A673 (cell line): ENCODE measurements at regions not wholly inside any gene's neighbourhood (a gene's known extent, or its start where the extent isn't known, plus 50 kb on each side); places are given as distances from the start of the nearest gene placed in this dataset.

Experiments used
- BruUV-seq: library from RNA; stranded (reverse); fragments of 400-500 nt; replicated peaks from 2 replicates; lab custom pipeline; 2021; lab: Mats Ljungman, UMichigan
- CTCF ChIA-PET: fragments of 300-600 bp; sonication (Branson Sonifier 250); formaldehyde crosslinking; loops from one replicate; lab custom pipeline; 2022; ENCODE audit warnings: antibody characterized with exemption; lab: Charles Lee
- POLR2A ChIA-PET: fragments of 300-600 bp; sonication (Branson Sonifier 250); formaldehyde crosslinking; loops from one replicate; lab custom pipeline; 2022; ENCODE audit warnings: antibody characterized with exemption; ENCODE audit not compliant: low non-redundant PET; lab: Charles Lee
- DNase-seq: peaks from one replicate; pipeline ENCODE4 v3.0.0-alpha.2; 2015; ENCODE audit warnings: low spot score
- H3K27ac ChIP-seq: fragments of 200-600 bp; sonication (generic); 2 replicates; pipeline ENCODE4 v1.5.1; 2016; ENCODE audit warnings: mixed run types, low read depth, mild to moderate bottlenecking, mixed read lengths, antibody characterized with exemption, low read length; ENCODE audit not compliant: poor library complexity, severe bottlenecking
- H3K27me3 ChIP-seq: fragments of 200-600 bp; sonication (generic); replicated peaks from 2 replicates; pipeline ENCODE4 v1.6.1; 2017; ENCODE audit warnings: mixed run types, low read depth, mild to moderate bottlenecking, mixed read lengths, antibody characterized with exemption, low read length; ENCODE audit not compliant: insufficient read depth, poor library complexity
- H3K36me3 ChIP-seq: fragments of 200-600 bp; sonication (generic); 2 replicates; pipeline ENCODE4 v1.6.1; 2016; ENCODE audit warnings: mixed run types, mild to moderate bottlenecking, mixed read lengths, antibody characterized with exemption, low read length; ENCODE audit not compliant: insufficient read depth, poor library complexity, severe bottlenecking
- H3K4me1 ChIP-seq: fragments of 200-600 bp; sonication (generic); 2 replicates; pipeline ENCODE4 v1.6.1; 2017; ENCODE audit warnings: mixed run types, mild to moderate bottlenecking, mixed read lengths, antibody characterized with exemption, low read length; ENCODE audit not compliant: insufficient read depth, poor library complexity, severe bottlenecking
- H3K4me3 ChIP-seq: fragments of 200-600 bp; sonication (generic); 2 replicates; pipeline ENCODE4 v1.5.1; 2016; ENCODE audit warnings: low read depth, mixed run types, mild to moderate bottlenecking, mixed read lengths, low read length; ENCODE audit not compliant: poor library complexity, severe bottlenecking
- H3K9me3 ChIP-seq: fragments of 200-600 bp; sonication (generic); 2 replicates; pipeline ENCODE4 v1.6.1; 2016; ENCODE audit warnings: mixed run types, low read depth, mild to moderate bottlenecking, mixed read lengths, antibody characterized with exemption, low read length; ENCODE audit not compliant: poor library complexity, severe bottlenecking
- EZH2 ChIP-seq: fragments of 200-600 bp; sonication (generic); IDR thresholded peaks from 2 replicates; pipeline ENCODE4 v1.6.1; 2017; ENCODE audit warnings: borderline replicate concordance, low read depth, mild to moderate bottlenecking, mixed read lengths, antibody characterized with exemption, low read length; ENCODE audit not compliant: poor library complexity, severe bottlenecking
- intact Hi-C: fragments of 100-400 bp; cut with micrococcal nuclease; formaldehyde crosslinking; loops from one replicate; pipeline ENCODE4 v1.10.0; 2022; ENCODE audit not compliant: unreplicated experiment
- TF ChIP-seq, protein P1 (sequence below): fragments of 300-800, 200-600 bp; sonication (generic); conservative IDR thresholded peaks from 2 replicates; pipeline ENCODE4 v1.5.1; 2017; ENCODE audit warnings: low read depth, mild to moderate bottlenecking, antibody characterized with exemption, low read length, moderate library complexity, mixed read lengths

GRCh38 chr13:21233086-21233485 is 56.6 kb downstream of the MRPL57 start:
- no peaks in the 10 kb centered on the region for H3K36me3 ChIP-seq
- no peaks in the 10 kb centered on the region for H3K9me3 ChIP-seq
- peak overlapping the region; percentile 94 for H3K27ac ChIP-seq
- CTCF ChIA-PET: no interaction called here
- DNase-seq: no peak
- H3K27me3 ChIP-seq: no peaks in the 10 kb centered on the region
- intact Hi-C loops: no loop called here
- H3K4me1 ChIP-seq: peaks cover 43% of the 10 kb centered on the region
- POLR2A ChIA-PET: no interaction called here
- no TSS peak for BruUV-seq
- no peak for TF ChIP-seq EZH2
- TF ChIP-seq, protein P1, sequence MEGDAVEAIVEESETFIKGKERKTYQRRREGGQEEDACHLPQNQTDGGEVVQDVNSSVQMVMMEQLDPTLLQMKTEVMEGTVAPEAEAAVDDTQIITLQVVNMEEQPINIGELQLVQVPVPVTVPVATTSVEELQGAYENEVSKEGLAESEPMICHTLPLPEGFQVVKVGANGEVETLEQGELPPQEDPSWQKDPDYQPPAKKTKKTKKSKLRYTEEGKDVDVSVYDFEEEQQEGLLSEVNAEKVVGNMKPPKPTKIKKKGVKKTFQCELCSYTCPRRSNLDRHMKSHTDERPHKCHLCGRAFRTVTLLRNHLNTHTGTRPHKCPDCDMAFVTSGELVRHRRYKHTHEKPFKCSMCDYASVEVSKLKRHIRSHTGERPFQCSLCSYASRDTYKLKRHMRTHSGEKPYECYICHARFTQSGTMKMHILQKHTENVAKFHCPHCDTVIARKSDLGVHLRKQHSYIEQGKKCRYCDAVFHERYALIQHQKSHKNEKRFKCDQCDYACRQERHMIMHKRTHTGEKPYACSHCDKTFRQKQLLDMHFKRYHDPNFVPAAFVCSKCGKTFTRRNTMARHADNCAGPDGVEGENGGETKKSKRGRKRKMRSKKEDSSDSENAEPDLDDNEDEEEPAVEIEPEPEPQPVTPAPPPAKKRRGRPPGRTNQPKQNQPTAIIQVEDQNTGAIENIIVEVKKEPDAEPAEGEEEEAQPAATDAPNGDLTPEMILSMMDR: no peak
- H3K4me3 ChIP-seq: peak overlapping the region; percentile 33

DNA sequence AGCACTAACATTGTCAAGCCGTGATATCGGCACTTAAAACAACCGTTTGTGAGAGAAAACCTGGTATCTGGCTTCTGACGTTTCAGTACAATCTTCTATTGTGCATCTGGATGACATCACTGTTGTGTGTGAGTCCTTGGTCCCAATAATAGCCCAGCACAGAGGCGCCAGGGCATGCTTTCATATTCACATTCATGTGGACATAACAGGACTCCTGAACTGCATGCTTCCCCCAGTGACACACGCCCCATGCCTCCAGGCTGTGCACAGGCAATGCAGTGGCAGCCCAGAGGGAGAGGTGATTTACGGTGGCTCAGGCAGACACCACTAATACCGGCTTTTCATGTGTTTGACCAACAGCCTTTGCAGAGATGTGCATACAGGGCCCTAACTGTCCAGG is 58.1 kb downstream of the MRPL57 start:
- no TSS peak for BruUV-seq
- Histone ChIP-seq H3K36me3 (no peaks in the 10 kb centered on the region), H3K4me3 (no peak overlapping the region), H3K4me1 (peaks cover 53% of the 10 kb centered on the region), H3K27ac (peak overlapping the region; percentile 94), H3K9me3 (no peaks in the 10 kb centered on the region), H3K27me3 (no peaks in the 10 kb centered on the region)
- no peak for TF ChIP-seq EZH2
- TF ChIP-seq, protein P1: no peak
- intact Hi-C loops: no loop called here
- POLR2A ChIA-PET: no interaction called here
- peak; percentile 68 for DNase-seq
- CTCF ChIA-PET: no interaction called here

DNA sequence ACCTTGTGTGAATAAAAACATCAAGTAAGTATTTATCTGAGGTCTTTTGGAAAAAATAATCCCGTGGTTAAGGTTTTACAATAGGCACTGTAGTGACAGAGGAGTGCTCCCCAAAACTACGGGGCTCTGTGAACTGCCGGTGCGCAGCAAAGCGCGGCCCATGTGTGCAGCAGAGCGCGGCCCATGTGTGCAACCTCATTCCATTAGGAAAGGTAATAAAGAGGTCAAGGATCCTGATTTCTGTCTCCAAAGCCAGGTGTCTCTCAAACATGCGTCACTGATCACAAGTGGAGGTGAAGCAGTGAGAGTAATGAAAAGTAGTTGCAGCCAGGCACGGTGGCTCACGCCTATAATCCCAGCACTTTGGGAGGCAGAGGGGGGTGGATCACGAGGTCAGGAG is 58.7 kb downstream of the MRPL57 start:
- no peak overlapping the region for H3K4me3 ChIP-seq
- H3K4me1 ChIP-seq: peaks cover 59% of the 10 kb centered on the region
- CTCF ChIA-PET: no interaction called here
- H3K27me3 ChIP-seq: no peaks in the 10 kb centered on the region
- POLR2A ChIA-PET: no interaction called here
- H3K9me3 ChIP-seq: no peaks in the 10 kb centered on the region
- H3K36me3 ChIP-seq: no peaks in the 10 kb centered on the region
- BruUV-seq: no TSS peak
- H3K27ac ChIP-seq: peak overlapping the region; percentile 20
- no peak for DNase-seq
- TF ChIP-seq, protein P1: no peak
- no peak for TF ChIP-seq EZH2
- intact Hi-C loops: no loop called here
